Naive thymus-derived CD8-positive, alpha-beta T cell (primary cell): ENCODE measurements at regions not wholly inside any gene's neighbourhood (a gene's known extent, or its start where the extent isn't known, plus 50 kb on each side); places are given as distances from the start of the nearest gene placed in this dataset.

Experiments
- ATAC-seq, 2 donors: fragments of 150-1000 bp; cut with Tn5 transposase in 1 of 2; sonication (Bioruptor Pico), chemical (Tn5 transposase) in 1 of 2; 1 replicate in 1 of 2; 2 replicates in 1 of 2; pipeline ENCODE4 v1.10.0; 2021; ENCODE audit warnings: mild to moderate bottlenecking in 2 of 2, moderate library complexity in 2 of 2
- POLR2A ChIA-PET: fragments of 350-600 bp; sonication (Branson Sonifier 250); formaldehyde crosslinking; loops from one replicate; lab custom pipeline; 2021; ENCODE audit warnings: antibody characterized with exemption; lab: Charles Lee
- DNase-seq, 10 donors: peaks; one replicate each; pipeline versions ENCODE4 v3.0.0 to v3.0.0-alpha.2; 2020 to 2022
- H3K27ac Mint-ChIP-seq, 10 donors: one replicate each; pipeline ENCODE4 v1.8.0; 2020 to 2022; ENCODE audit warnings: mild to moderate bottlenecking in 10 of 10, mixed read lengths in 10 of 10, moderate library complexity in 4 of 10, inconsistent platforms in 1 of 10
- H3K27me3 Mint-ChIP-seq, 5 donors: one replicate each; pipeline ENCODE4 v1.8.0; 2021 to 2022; ENCODE audit warnings: mixed read lengths in 5 of 5
- H3K36me3 Mint-ChIP-seq, 3 donors: one replicate each; pipeline ENCODE4 v1.8.0; 2020 to 2022; ENCODE audit warnings: mixed read lengths in 3 of 3, mild to moderate bottlenecking in 2 of 3, inconsistent platforms in 1 of 3
- H3K4me1 Mint-ChIP-seq, 4 donors: one replicate each; pipeline ENCODE4 v1.8.0; 2021 to 2022; ENCODE audit warnings: mixed read lengths in 4 of 4
- H3K4me3 Mint-ChIP-seq, 10 donors: one replicate each; pipeline ENCODE4 v1.8.0; 2020 to 2022; ENCODE audit warnings: mild to moderate bottlenecking in 10 of 10, mixed read lengths in 10 of 10, moderate library complexity in 6 of 10, inconsistent platforms in 1 of 10
- H3K9me3 Mint-ChIP-seq, 9 donors: one replicate each; pipeline ENCODE4 v1.8.0; 2020 to 2022; ENCODE audit warnings: mixed read lengths in 9 of 9, mild to moderate bottlenecking in 3 of 9, inconsistent platforms in 1 of 9, moderate library complexity in 1 of 9

GRCh38 chr13:73292127-73292526 lies 233.3 kb downstream of the KLF5 start:
- H3K36me3 Mint-ChIP-seq: no peaks in the 10 kb centered on the region
- POLR2A ChIA-PET: no interaction called here
- H3K9me3 Mint-ChIP-seq: no peaks in the 10 kb centered on the region
- no peak for ATAC-seq
- DNase-seq: no peak
- H3K27ac Mint-ChIP-seq: no peak overlapping the region
- no peaks in the 10 kb centered on the region for H3K4me1 Mint-ChIP-seq
- no peak overlapping the region for H3K4me3 Mint-ChIP-seq
- peaks cover 0 to 4% (median 0%) of the 10 kb centered on the region in 5 donors for H3K27me3 Mint-ChIP-seq

- ATAC-seq (no peak), DNase-seq (no peak)
- H3K9me3 Mint-ChIP-seq: peaks cover 0 to 9% (median 0%) of the 10 kb centered on the region in 9 donors
- no peaks in the 10 kb centered on the region for H3K36me3 Mint-ChIP-seq
- peaks cover 0 to 4% (median 0%) of the 10 kb centered on the region in 5 donors for H3K27me3 Mint-ChIP-seq
- H3K4me1 Mint-ChIP-seq: no peaks in the 10 kb centered on the region
- no peak overlapping the region for H3K4me3 Mint-ChIP-seq
- no peak overlapping the region for H3K27ac Mint-ChIP-seq
- POLR2A ChIA-PET: no interaction called here
Measured at GRCh38 chr13:73290844-73291243, 232.0 kb downstream of the KLF5 start.

GRCh38 chr13:73288596-73288995 lies 229.8 kb downstream of the KLF5 start:
- no peaks in the 10 kb centered on the region for H3K4me1 Mint-ChIP-seq
- POLR2A ChIA-PET: no interaction called here
- peaks cover 0 to 9% (median 0%) of the 10 kb centered on the region in 9 donors for H3K9me3 Mint-ChIP-seq
- no peak overlapping the region for H3K4me3 Mint-ChIP-seq
- H3K27me3 Mint-ChIP-seq: no peaks in the 10 kb centered on the region
- H3K27ac Mint-ChIP-seq: no peak overlapping the region
- DNase-seq (no peak), ATAC-seq (no peak)
- no peaks in the 10 kb centered on the region for H3K36me3 Mint-ChIP-seq

- no peak for DNase-seq
- ATAC-seq: no peak
- POLR2A ChIA-PET: no interaction called here
- no peak overlapping the region for H3K27ac Mint-ChIP-seq
- H3K27me3 Mint-ChIP-seq: no peaks in the 10 kb centered on the region
- H3K4me3 Mint-ChIP-seq: no peak overlapping the region
- no peaks in the 10 kb centered on the region for H3K36me3 Mint-ChIP-seq
- no peaks in the 10 kb centered on the region for H3K4me1 Mint-ChIP-seq
- peaks cover 0 to 9% (median 0%) of the 10 kb centered on the region in 9 donors for H3K9me3 Mint-ChIP-seq
Measured at GRCh38 chr13:73287831-73288230, 229.0 kb downstream of the KLF5 start.

DNA sequence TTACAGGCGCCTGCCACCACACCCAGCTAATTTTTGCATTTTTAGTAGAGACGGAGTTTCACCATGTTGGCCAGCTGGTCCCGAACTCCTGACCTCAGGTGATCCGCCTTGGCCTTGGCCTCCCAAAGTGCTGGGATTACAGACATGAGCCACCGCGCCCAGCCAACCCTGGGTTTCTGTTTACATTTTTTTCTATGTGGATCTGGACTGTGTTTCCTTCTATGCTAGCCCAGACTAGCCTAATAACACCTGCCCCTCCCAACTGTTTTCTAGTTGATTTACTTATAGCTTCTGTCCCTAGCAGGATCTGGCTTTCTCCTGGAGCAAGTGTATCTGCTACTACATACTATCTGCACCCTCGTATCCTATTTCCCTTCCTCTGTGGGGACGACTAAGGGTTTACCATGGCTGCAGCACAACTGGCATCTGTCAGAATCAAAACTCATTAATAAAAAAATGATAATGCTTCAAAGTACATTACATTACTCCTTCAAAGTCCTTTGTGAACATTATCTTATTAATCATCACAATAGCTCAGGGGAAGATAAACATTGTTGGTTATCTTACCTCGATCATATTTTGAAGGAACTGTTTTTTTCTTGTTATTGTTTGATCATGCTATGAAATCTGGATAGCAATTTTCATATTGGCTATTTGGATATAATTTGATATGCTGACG lies 228.3 kb downstream of the KLF5 start:
- Mint-ChIP-seq H3K27ac (no peak overlapping the region), H3K9me3 (peaks cover 0 to 9% (median 0%) of the 10 kb centered on the region in 9 donors), H3K36me3 (no peaks in the 10 kb centered on the region), H3K4me1 (no peaks in the 10 kb centered on the region), H3K27me3 (no peaks in the 10 kb centered on the region), H3K4me3 (no peak overlapping the region)
- POLR2A ChIA-PET: no interaction called here
- DNase-seq (no peak), ATAC-seq (no peak)

DNA sequence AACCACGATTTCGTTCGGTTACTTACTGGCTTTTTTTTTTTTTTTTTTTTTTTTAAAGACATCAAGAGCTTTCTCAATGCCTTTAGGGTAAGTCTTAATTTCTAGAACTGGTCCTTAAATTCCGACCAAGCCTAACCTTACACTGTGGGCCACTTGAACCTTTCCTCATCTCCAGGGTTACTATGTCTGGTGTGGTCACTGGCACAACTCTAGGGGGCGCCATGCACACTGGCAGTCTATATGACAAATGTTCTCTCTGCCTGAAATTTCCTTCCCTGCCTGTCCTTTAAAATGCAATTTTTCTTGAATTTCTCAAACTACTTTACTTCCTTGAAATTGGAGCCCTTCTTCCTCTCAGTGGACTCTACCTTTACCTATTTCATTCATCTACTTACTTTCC lies 227.4 kb downstream of the KLF5 start:
- H3K4me1 Mint-ChIP-seq: no peaks in the 10 kb centered on the region
- DNase-seq (no peak), ATAC-seq (no peak)
- H3K9me3 Mint-ChIP-seq: peaks cover 0 to 9% (median 0%) of the 10 kb centered on the region in 9 donors
- H3K27me3 Mint-ChIP-seq: no peaks in the 10 kb centered on the region
- POLR2A ChIA-PET: no interaction called here
- no peak overlapping the region for H3K4me3 Mint-ChIP-seq
- peaks cover 0 to 5% (median 0%) of the 10 kb centered on the region in 3 donors for H3K36me3 Mint-ChIP-seq
- H3K27ac Mint-ChIP-seq: no peak overlapping the region

DNA sequence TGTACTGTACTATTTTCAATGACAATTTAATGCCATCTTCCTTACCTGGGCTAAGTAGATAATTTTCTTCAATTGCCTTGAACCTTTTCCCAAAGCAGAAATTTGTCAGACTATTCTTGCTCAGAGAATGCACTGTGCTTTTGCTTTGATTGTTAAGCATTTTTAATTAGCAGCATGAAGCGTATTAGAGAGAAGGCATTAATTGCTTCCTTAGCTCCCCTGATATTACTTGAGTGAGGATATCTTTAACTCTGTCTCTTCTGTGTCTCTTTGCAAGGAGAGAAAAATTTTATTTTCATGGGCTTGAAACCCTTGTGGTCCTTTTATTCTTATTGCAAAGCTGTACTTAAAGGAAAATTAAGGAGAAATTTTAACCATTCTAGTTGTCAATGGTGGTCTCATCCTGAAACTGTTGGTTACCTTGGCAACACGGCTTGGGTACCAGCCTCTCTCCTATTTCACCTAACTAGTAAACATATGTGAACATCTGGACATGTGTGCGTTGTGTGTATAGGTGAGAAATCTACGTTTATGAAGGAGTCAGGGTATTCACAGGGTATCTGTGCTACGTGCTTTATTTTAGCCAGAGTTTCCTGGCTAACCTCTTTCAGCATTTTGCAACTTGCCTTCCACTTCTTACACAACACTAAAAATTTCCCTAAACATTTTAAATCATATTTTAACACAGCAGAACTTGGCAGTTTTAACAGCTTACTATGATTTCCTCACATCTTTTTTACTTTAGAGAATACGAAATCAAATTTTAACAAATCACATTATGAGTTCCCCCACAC lies 225.5 kb downstream of the KLF5 start:
- ATAC-seq: no peak

DNA sequence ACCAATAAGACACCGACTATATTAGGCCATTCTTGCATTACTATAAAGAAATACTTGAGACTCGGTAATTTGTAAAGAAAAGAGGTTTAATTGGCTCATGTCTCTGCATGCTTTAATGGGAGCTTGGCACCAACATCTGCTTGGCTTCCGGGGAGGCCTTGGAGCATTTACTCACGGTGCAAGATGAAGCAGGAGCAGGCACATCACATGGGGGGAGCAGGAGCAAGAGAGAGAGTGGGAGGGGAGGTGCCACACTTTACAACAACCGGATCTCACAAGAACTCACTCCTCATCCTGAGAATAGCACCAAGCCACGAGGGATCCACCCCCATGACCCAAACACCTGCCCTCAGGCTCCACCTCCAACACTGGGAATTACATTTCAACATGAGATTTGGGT lies 224.8 kb downstream of the KLF5 start:
- ATAC-seq: no peak
- Mint-ChIP-seq H3K4me3 (no peak overlapping the region), H3K27ac (no peak overlapping the region), H3K27me3 (no peaks in the 10 kb centered on the region), H3K9me3 (peaks cover 0 to 9% (median 0%) of the 10 kb centered on the region in 9 donors), H3K36me3 (peaks cover 0 to 12% (median 0%) of the 10 kb centered on the region in 3 donors), H3K4me1 (no peaks in the 10 kb centered on the region)
- DNase-seq: no peak
- POLR2A ChIA-PET: no interaction called here

More for the DNA sequence above, 225.5 kb downstream of the KLF5 start:
- no peak for DNase-seq
- Mint-ChIP-seq H3K36me3 (peaks cover 0 to 6% (median 0%) of the 10 kb centered on the region in 3 donors), H3K27me3 (no peaks in the 10 kb centered on the region), H3K27ac (peak overlapping the region in 1 of 10 donors; percentile 57), H3K4me3 (no peak overlapping the region), H3K9me3 (peaks cover 0 to 9% (median 0%) of the 10 kb centered on the region in 9 donors), H3K4me1 (no peaks in the 10 kb centered on the region)
- POLR2A ChIA-PET: no interaction called here

DNA sequence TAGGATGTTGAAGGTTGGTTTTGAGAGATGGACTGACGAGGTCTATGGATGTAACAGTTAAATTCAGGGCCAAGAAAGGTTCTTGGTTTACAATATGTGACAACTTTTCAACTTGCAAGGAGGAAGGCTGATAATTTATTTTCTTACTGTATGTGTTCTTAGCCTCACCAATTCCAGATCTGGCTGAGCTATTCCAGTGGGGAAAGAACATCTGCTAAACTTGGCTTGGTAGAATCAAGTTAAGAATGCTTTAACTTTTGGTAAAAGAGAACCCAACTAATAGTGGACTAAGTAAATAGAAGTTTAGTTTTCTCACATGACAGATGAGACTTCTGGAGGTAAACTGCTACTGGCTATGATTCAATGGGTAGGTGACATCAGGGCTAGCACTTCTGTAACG lies 222.9 kb downstream of the KLF5 start:
- Mint-ChIP-seq H3K4me1 (no peaks in the 10 kb centered on the region), H3K4me3 (no peak overlapping the region), H3K27ac (peak overlapping the region in 1 of 10 donors; percentile 23), H3K9me3 (peaks cover 0 to 20% (median 8%) of the 10 kb centered on the region in 9 donors), H3K27me3 (no peaks in the 10 kb centered on the region), H3K36me3 (peaks cover 0 to 26% (median 0%) of the 10 kb centered on the region in 3 donors)
- ATAC-seq: no peak
- no peak for DNase-seq
- POLR2A ChIA-PET: no interaction called here

DNA sequence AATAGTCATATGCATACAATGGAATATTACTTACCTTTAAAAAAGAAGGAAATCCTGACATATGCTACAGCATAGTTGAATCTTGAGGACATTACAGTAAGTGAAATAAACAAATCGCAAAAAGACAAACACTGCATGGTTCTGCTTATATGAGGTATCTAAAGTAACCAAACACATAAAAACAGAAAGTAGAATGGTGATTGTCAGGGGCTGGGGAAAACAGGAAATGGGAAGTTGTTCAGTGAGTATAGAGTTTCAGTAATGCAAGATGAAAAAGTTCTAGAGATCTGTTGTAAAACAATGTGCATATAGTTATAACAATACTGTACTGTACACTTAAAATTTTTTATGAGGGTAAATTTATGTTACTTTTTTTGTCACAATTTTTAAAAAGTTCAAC lies 219.4 kb downstream of the KLF5 start:
- no peak for ATAC-seq
- DNase-seq: no peak
- POLR2A ChIA-PET: no interaction called here
- Mint-ChIP-seq H3K36me3 (peaks cover 0 to 26% (median 0%) of the 10 kb centered on the region in 3 donors), H3K9me3 (peaks cover 0 to 15% (median 8%) of the 10 kb centered on the region in 9 donors), H3K27me3 (no peaks in the 10 kb centered on the region), H3K4me3 (no peak overlapping the region), H3K4me1 (peaks cover 0 to 13% (median 6%) of the 10 kb centered on the region in 4 donors), H3K27ac (no peak overlapping the region)

GRCh38 chr13:73275163-73275562 lies 216.4 kb downstream of the KLF5 start:
- H3K27me3 Mint-ChIP-seq: no peaks in the 10 kb centered on the region
- POLR2A ChIA-PET: no interaction called here
- ATAC-seq: no peak
- H3K36me3 Mint-ChIP-seq: peaks cover 0 to 21% (median 0%) of the 10 kb centered on the region in 3 donors
- DNase-seq: peak in 1 of 10 donors; percentile 4
- H3K9me3 Mint-ChIP-seq: peaks cover 0 to 15% (median 8%) of the 10 kb centered on the region in 9 donors
- no peak overlapping the region for H3K4me3 Mint-ChIP-seq
- H3K4me1 Mint-ChIP-seq: peaks cover 0 to 13% (median 6%) of the 10 kb centered on the region in 4 donors
- no peak overlapping the region for H3K27ac Mint-ChIP-seq

DNA sequence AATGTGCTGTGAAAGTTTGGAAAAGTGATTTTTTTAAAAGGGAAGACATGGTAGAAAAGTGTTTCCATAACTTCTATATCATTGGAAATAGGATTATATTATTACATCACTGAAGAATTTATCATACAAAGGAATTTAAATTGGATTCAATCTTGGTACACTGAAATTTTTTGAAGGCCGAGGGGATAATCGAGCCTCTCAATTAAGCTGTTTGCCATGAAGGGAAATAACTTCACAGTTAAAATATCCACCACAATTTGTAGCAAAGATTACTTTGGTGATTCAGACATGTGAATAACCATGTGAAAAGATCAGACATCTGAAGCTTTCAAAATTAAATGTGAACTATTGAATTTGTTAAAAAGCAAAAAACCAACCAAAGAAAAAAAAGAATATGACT lies 215.3 kb downstream of the KLF5 start:
- Mint-ChIP-seq H3K27me3 (no peaks in the 10 kb centered on the region), H3K9me3 (peaks cover 5 to 22% (median 11%) of the 10 kb centered on the region in 9 donors), H3K36me3 (peaks cover 0 to 25% (median 0%) of the 10 kb centered on the region in 3 donors), H3K27ac (peak overlapping the region in 2 of 10 donors; percentile 20 to 69), H3K4me3 (no peak overlapping the region), H3K4me1 (peaks cover 0 to 13% (median 6%) of the 10 kb centered on the region in 4 donors)
- DNase-seq: no peak
- POLR2A ChIA-PET: no interaction called here
- ATAC-seq: no peak

GRCh38 chr13:73273745-73274144 lies 214.9 kb downstream of the KLF5 start:
- H3K27me3 Mint-ChIP-seq: no peaks in the 10 kb centered on the region
- no peak for ATAC-seq
- H3K36me3 Mint-ChIP-seq: peaks cover 0 to 24% (median 0%) of the 10 kb centered on the region in 3 donors
- H3K27ac Mint-ChIP-seq: no peak overlapping the region
- H3K4me3 Mint-ChIP-seq: no peak overlapping the region
- DNase-seq: no peak
- peaks cover 5 to 22% (median 11%) of the 10 kb centered on the region in 9 donors for H3K9me3 Mint-ChIP-seq
- H3K4me1 Mint-ChIP-seq: peaks cover 0 to 13% (median 6%) of the 10 kb centered on the region in 4 donors
- POLR2A ChIA-PET: no interaction called here
